Right lobe of liver (tissue), 6 donors: ENCODE measurements at regions not wholly inside any gene's neighbourhood (a gene's known extent, or its start where the extent isn't known, plus 50 kb on each side); places are given as distances from the start of the nearest gene placed in this dataset.

Source experiments
- ATAC-seq, 4 donors: fragments of 200-7000 bp; cut with Tn5 transposase; one replicate each; pipeline ENCODE4 v1.9.1; 2020; ENCODE audit warnings: mild to moderate bottlenecking in 4 of 4, moderate library complexity in 4 of 4
- DNase-seq, 3 donors: peaks; one replicate each; pipeline ENCODE4 v3.0.0-alpha.2; 2020
- H3K27ac ChIP-seq, 3 donors: fragments of 200-600 bp; one replicate each; pipeline ENCODE4 v1.8.0; 2022
- H3K27me3 ChIP-seq, 2 donors: fragments of 200-600 bp; one replicate each; pipeline ENCODE4 v1.8.0; 2022
- H3K36me3 ChIP-seq, 4 donors: fragments of 200-600 bp; sonication (generic) in 1 of 4; one replicate each; pipeline versions ENCODE4 v1.5.1 to v1.8.0; 2017 to 2022; ENCODE audit warnings: control low read depth in 1 of 4
- H3K4me1 ChIP-seq, 4 donors: fragments of 200-600 bp; sonication (generic) in 1 of 4; one replicate each; pipeline versions ENCODE4 v1.5.1 to v1.8.0; 2017 to 2022; ENCODE audit warnings: control low read depth in 1 of 4
- H3K4me3 ChIP-seq, 3 donors: fragments of 200-600 bp; one replicate each; pipeline ENCODE4 v1.8.0; 2022
- H3K9me3 ChIP-seq, 4 donors: fragments of 200-600 bp; sonication (generic) in 1 of 4; one replicate each; pipeline versions ENCODE4 v1.5.1 to v1.8.0; 2017 to 2022; ENCODE audit warnings: control low read depth in 1 of 4
- CTCF ChIP-seq, 4 donors: fragments of 200-600 bp in 3 of 4; fragments of 450-650 bp in 1 of 4; IDR thresholded peaks; one replicate each; pipeline versions ENCODE4 v1.5.1 to v1.8.0; 2016 to 2022; ENCODE audit warnings: antibody characterized with exemption in 4 of 4, mild to moderate bottlenecking in 2 of 4
- POLR2A ChIP-seq: fragments of 450-650 bp; IDR thresholded peaks from one replicate; pipeline ENCODE4 v1.6.1; 2017; ENCODE audit warnings: antibody characterized with exemption, mild to moderate bottlenecking
- WGBS: methylation state at CpG from one replicate; pipeline ENCODE4 v1.1.6; 2018; ENCODE audit warnings: low coverage, low lambda C conversion rate; ENCODE audit not compliant: insufficient coverage; ENCODE audit errors: missing lambda C conversion rate; 5-methylcytosine and 5-hydroxymethylcytosine counted together
- intact Hi-C, 2 donors: fragments of 100-400 bp; cut with DNase I; formaldehyde crosslinking; loops; one replicate each; pipeline versions ENCODE4 v1.11.2 to v1.14.1; 2022
- donor health status: DM: no; HTN: yes; CAD: no.
- donor health status: DM: no; HTN: no; CAD: no.
- donor health status: DM: no; HTN: no; CAD: no.
- donor health status: DM: no; HTN: yes; CAD: no.
- donor health status: DM: no; HTN: yes; CAD: no.

DNA sequence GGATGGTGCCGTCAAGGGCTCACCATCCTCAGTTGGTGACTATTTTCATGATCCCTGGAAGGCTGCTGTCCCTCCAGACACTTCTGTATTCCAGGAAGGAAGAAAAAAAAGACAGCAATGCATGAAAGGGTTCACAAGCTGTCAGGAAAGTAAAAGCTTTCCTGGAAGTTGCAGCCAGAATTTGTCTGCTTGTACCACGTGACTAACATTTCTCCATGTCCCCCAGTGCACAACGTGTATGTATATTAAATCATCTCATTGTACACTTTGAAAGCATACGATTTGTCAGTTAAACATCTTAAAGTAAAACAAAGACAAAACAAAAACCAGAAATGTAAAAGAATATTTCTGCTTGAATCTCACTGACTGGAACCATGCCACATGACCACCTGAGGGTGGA is 127.4 kb upstream of the CLNK start:
- intact Hi-C loops, result no loop called here
- no peaks in the 10 kb centered on the region for H3K9me3 ChIP-seq
- H3K36me3 ChIP-seq, result no peaks in the 10 kb centered on the region
- H3K4me1 ChIP-seq, result no peaks in the 10 kb centered on the region
- TF ChIP-seq POLR2A, result no peak
- TF ChIP-seq CTCF (IDR thresholded peaks at IDR 0.05), result no peak
- no peak for ATAC-seq
- DNase-seq, result no peak
- no peak overlapping the region for H3K4me3 ChIP-seq
- 36% methylated on average over 4 of the region's 4 CpGs for WGBS
- no peak overlapping the region for H3K27ac ChIP-seq
- no peaks in the 10 kb centered on the region for H3K27me3 ChIP-seq

DNA sequence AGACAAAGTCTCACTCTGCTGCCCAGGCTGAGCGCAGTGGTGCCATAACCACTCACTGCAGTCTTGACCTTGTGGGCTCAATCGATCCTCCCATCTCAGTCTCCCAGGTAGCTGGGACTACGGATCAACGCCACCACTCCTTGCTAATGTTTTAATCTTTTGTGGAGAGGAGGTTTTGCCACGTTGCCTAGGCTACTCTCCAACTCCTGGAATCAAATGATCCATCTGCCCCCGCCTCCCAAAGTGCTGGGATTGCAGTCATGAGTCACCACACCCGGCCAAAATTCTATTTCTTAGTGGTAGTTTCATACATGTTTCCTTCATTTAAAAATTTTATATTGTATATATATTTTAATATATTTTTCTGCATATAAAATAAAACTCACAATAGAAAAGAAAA is 125.8 kb upstream of the CLNK start:
- no peaks in the 10 kb centered on the region for H3K27me3 ChIP-seq
- H3K36me3 ChIP-seq, result no peaks in the 10 kb centered on the region
- H3K4me3 ChIP-seq, result no peak overlapping the region
- intact Hi-C loops, result no loop called here
- H3K4me1 ChIP-seq, result no peaks in the 10 kb centered on the region
- DNase-seq, result no peak
- ATAC-seq, result no peak
- 68% methylated on average over 7 of the region's 7 CpGs for WGBS
- H3K27ac ChIP-seq, result no peak overlapping the region
- TF ChIP-seq POLR2A, result no peak
- no peak for TF ChIP-seq CTCF (IDR thresholded peaks at IDR 0.05)
- H3K9me3 ChIP-seq, result no peaks in the 10 kb centered on the region

DNA sequence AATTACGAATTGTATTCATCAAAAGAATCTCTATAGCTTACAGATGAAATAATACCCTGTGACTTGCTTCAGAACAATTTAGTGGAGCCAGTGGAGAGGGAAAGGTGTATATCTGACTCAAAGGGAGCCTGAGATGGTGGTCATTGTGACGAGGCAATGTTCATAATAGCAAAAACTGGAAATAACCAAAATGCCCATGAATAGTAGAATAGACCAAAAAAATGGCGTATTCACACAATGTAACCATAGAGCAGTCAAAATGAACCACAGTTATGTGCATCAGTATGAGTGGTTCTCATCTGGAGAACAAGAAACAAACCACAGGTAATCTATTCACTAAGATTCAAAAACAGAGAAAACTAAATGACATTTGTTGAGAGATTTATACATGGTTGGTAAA is 125.3 kb upstream of the CLNK start:
- TF ChIP-seq CTCF (IDR thresholded peaks at IDR 0.05) (no peak), POLR2A (no peak)
- Histone ChIP-seq H3K36me3 (no peaks in the 10 kb centered on the region), H3K4me1 (no peaks in the 10 kb centered on the region), H3K27ac (no peak overlapping the region), H3K27me3 (no peaks in the 10 kb centered on the region), H3K4me3 (no peak overlapping the region), H3K9me3 (no peaks in the 10 kb centered on the region)
- no peak for ATAC-seq
- no peak for DNase-seq
- WGBS, result 41% methylated on average over 3 of the region's 3 CpGs
- intact Hi-C loops, result no loop called here

- Histone ChIP-seq H3K9me3 (no peaks in the 10 kb centered on the region), H3K27me3 (no peaks in the 10 kb centered on the region), H3K36me3 (no peaks in the 10 kb centered on the region), H3K4me3 (no peak overlapping the region), H3K4me1 (no peaks in the 10 kb centered on the region), H3K27ac (no peak overlapping the region)
- intact Hi-C loops, result no loop called here
- DNase-seq, result no peak
- TF ChIP-seq CTCF (IDR thresholded peaks at IDR 0.05) (no peak), POLR2A (no peak)
- no peak for ATAC-seq
Observed at GRCh38 chr4:10808591-10808990, 124.0 kb upstream of the CLNK start.

DNA sequence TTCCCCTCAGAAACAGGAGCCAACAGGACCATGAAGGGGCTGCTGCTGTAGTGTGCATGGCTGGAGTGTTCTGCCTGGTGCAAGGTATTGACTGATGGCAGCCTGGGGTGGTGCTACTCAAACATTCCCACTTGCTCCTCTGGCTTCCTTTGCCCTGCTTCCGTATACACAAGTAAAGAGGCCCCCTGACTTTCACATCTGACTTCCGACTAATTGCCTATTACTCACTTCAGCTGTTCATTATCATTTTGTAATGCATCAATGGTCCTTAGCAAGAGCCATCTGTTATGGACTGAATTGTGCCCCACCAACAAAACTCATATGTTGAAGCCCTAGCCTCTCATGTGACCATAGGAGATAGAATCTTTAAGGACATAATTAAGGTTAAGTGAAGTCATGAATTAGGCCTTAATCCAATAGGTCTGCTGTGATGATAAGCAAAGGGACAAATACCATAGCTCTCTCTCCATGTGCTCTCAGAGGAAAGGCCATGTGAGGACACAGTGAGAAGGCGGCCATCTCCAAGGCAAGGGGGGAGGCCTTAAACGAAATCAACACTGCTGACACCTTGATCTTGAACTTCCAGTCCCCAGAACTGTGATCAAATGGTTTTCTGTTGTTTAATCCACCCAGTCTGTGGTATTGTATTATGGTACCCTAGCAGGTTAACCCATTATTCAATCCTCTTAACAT is 122.5 kb upstream of the CLNK start:
- TF ChIP-seq POLR2A (no peak), CTCF (IDR thresholded peaks at IDR 0.05) (no peak)
- no peak for DNase-seq
- Histone ChIP-seq H3K9me3 (no peaks in the 10 kb centered on the region), H3K27me3 (no peaks in the 10 kb centered on the region), H3K4me1 (no peaks in the 10 kb centered on the region), H3K4me3 (no peak overlapping the region), H3K27ac (no peak overlapping the region), H3K36me3 (no peaks in the 10 kb centered on the region)
- WGBS, result 41% methylated on average over 3 of the region's 4 CpGs
- intact Hi-C loops, result no loop called here
- no peak for ATAC-seq
